Heart left ventricle (tissue), 16 donors: ENCODE measurements at regions not wholly inside any gene's neighbourhood (a gene's known extent, or its start where the extent isn't known, plus 50 kb on each side); places are given as distances from the start of the nearest gene placed in this dataset.
"Not testable (repeated sequence)": the region's sequence is repeated elsewhere in the genome, so short reads cannot be mapped to it uniquely, and the experiment has no call there.

Source experiments
- ATAC-seq, 4 donors: fragments of 200-7000 bp; cut with Tn5 transposase; one replicate each; pipeline ENCODE4 v1.9.1; 2020 to 2022; ENCODE audit warnings: moderate library complexity in 4 of 4, mild to moderate bottlenecking in 3 of 4, moderate number of reproducible peaks in 1 of 4
- DNase-seq, 5 donors: peaks; one replicate each; pipeline ENCODE4 v3.0.0-alpha.2; 2020
- H3K27ac ChIP-seq, 12 donors: fragments of 200-600 bp; sonication (generic) in 4 of 12; one replicate each; pipeline versions ENCODE4 v1.5.0 to v1.8.0; 2016 to 2022; ENCODE audit warnings: mild to moderate bottlenecking in 2 of 12
- H3K27me3 ChIP-seq, 9 donors: fragments of 200-600 bp; sonication (generic) in 2 of 9; one replicate each; pipeline versions ENCODE4 v1.5.1 to v1.8.0; 2016 to 2022; ENCODE audit warnings: mild to moderate bottlenecking in 3 of 9
- H3K36me3 ChIP-seq, 9 donors: fragments of 200-600 bp; sonication (generic) in 2 of 9; one replicate each; pipeline versions ENCODE4 v1.5.0 to v1.8.0; 2018 to 2022; ENCODE audit warnings: mild to moderate bottlenecking in 2 of 9
- H3K4me1 ChIP-seq, 12 donors: fragments of 200-600 bp; sonication (generic) in 4 of 12; one replicate each; pipeline versions ENCODE4 v1.5.0 to v1.8.0; 2016 to 2022; ENCODE audit warnings: mild to moderate bottlenecking in 3 of 12
- H3K4me3 ChIP-seq, 12 donors: fragments of 200-600 bp; sonication (generic) in 4 of 12; one replicate each; pipeline versions ENCODE4 v1.5.0 to v1.8.0; 2017 to 2022; ENCODE audit warnings: mild to moderate bottlenecking in 9 of 12, moderate library complexity in 4 of 12
- H3K9me3 ChIP-seq, 12 donors: fragments of 200-600 bp; sonication (generic) in 4 of 12; one replicate each; pipeline versions ENCODE4 v1.5.0 to v1.8.0; 2016 to 2022; ENCODE audit warnings: mild to moderate bottlenecking in 1 of 12
- POLR2A ChIP-seq, 2 donors: fragments of 450-650 bp; IDR thresholded peaks; one replicate each; pipeline ENCODE4 v1.6.1; 2017; ENCODE audit warnings: antibody characterized with exemption in 2 of 2, mild to moderate bottlenecking in 2 of 2, moderate library complexity in 2 of 2
- WGBS, 4 donors: extraction: QIAGEN DNeasy Blood & Tissue Kit in 2 of 4; methylation state at CpG; one replicate each; pipeline versions ENCODE4 v1.1.5 to v1.1.7; 2013 to 2018; 5-methylcytosine and 5-hydroxymethylcytosine counted together
- intact Hi-C, 10 donors: fragments of 100-400 bp; cut with DNase I; formaldehyde crosslinking; loops; one replicate each; pipeline versions ENCODE4 v1.11.1 to v1.14.2; 2022
- TF ChIP-seq, protein P1 (sequence below), 12 donors: fragments of 200-600 bp; sonication (generic) in 4 of 12; IDR thresholded peaks; one replicate each; pipeline versions ENCODE4 v1.5.0 to v1.8.0; 2018 to 2022; ENCODE audit warnings: antibody characterized with exemption in 12 of 12, mild to moderate bottlenecking in 5 of 12
- donor health status: ischemic (EF 13 %, LVEDD 7.1; RV severe dilation, severe dysfunction).
- donor health status: healthy with polysubstance abuse.
- donor health status: DM: no; HTN: yes; CAD: no.
- donor health status: DM: no; HTN: no; CAD: no.
- donor health status: ischemic (EF 25% LVEDD 6.9; RV normal size, moderate dysfunction).
- donor health status: ischemic (EF 25% LVEDD 5.7; RV mildly dilated, moderate dysfunction).
- donor health status: healthy.
- donor health status: DM: yes; HTN: yes; CAD: no.
- donor health status: ischemic (EF 35%, LVEDD 5.7; RV mildly dilated, moderate dysfunction).
- donor health status: nonischemic (EF 11% LVEDD 7.7; RV severe dilation, severe dysfunction).
- donor health status: DM: yes; HTN: yes; CAD: no.
- donor health status: PGD.
- donor health status: ischemic (EF 29% LVEDD 5.4; RV normal size, mild dysfunction).
- donor health status: nonischemic (EF 23%, LVEDD 6.1; RV moderate dilation, normal function).

DNA sequence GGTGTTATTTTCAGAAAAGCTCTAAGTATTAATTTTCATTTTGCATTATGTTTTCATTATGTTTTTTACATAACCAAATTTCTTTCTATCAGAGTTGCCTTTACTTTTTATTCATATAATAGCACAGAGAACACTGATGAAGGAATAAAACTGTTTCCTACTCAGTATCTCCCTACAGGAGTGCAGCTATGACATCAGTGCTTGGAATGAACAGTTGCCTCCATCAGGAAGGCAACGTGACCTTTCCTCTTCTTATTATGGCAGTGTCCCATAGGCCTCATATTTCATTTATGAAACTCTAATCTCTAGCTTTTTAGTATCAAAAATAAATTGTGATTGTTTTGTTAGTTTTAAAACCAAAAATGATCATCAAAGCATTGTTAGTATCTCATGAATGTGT, 712.8 kb downstream of the CD109 start:
- Histone ChIP-seq H3K9me3 (peaks cover 0 to 10% (median 0%) of the 10 kb centered on the region in 12 donors), H3K36me3 (no peaks in the 10 kb centered on the region), H3K27ac (no peak overlapping the region), H3K27me3 (no peaks in the 10 kb centered on the region), H3K4me3 (no peak overlapping the region), H3K4me1 (no peaks in the 10 kb centered on the region)
- WGBS, 4 donors = 25 to 51% (median 40%) methylated on average over 1 of the region's 1 CpG
- no peak for TF ChIP-seq POLR2A (IDR thresholded peaks at IDR 0.05)
- TF ChIP-seq, protein P1, sequence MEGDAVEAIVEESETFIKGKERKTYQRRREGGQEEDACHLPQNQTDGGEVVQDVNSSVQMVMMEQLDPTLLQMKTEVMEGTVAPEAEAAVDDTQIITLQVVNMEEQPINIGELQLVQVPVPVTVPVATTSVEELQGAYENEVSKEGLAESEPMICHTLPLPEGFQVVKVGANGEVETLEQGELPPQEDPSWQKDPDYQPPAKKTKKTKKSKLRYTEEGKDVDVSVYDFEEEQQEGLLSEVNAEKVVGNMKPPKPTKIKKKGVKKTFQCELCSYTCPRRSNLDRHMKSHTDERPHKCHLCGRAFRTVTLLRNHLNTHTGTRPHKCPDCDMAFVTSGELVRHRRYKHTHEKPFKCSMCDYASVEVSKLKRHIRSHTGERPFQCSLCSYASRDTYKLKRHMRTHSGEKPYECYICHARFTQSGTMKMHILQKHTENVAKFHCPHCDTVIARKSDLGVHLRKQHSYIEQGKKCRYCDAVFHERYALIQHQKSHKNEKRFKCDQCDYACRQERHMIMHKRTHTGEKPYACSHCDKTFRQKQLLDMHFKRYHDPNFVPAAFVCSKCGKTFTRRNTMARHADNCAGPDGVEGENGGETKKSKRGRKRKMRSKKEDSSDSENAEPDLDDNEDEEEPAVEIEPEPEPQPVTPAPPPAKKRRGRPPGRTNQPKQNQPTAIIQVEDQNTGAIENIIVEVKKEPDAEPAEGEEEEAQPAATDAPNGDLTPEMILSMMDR (IDR thresholded peaks at IDR 0.05) = no peak
- DNase-seq = no peak
- intact Hi-C loops = loop anchor here in 1 of 10 donors (10.0 kb wide), 1 partner anchor 796 kb away; the partner anchor contains the start of gene COL12A1
- no peak for ATAC-seq

DNA sequence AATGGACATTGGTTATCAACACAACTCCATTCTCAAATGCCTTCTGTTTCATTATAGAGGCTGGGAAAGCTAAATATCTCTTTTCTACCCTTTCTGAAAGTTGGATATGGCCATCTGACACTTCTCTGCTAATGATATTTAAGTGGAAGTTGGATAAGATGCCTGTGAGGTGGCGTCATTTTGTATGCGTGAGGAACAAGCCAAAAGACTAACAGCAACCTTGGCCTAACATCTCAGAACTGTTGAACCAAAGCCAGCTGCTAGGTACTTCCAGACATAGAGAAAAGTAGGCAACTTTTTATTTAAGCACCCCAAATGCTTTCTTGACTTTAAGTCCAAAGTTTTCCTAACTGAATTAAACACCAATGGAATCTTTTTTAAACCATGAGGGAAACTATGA, 708.4 kb downstream of the CD109 start:
- Histone ChIP-seq H3K36me3 (no peaks in the 10 kb centered on the region), H3K27ac (no peak overlapping the region), H3K27me3 (no peaks in the 10 kb centered on the region), H3K4me1 (no peaks in the 10 kb centered on the region), H3K9me3 (peaks cover 0 to 10% (median 0%) of the 10 kb centered on the region in 12 donors), H3K4me3 (no peak overlapping the region)
- WGBS, 4 donors = 60 to 71% (median 66%) methylated on average over 2 of the region's 2 CpGs
- intact Hi-C loops = loop anchor here in 1 of 10 donors (10.0 kb wide), 1 partner anchor 800 kb away; the partner anchor contains the start of gene COL12A1
- ATAC-seq (no peak), DNase-seq (no peak)
- TF ChIP-seq, protein P1 (IDR thresholded peaks at IDR 0.05) = no peak
- TF ChIP-seq POLR2A (IDR thresholded peaks at IDR 0.05) = no peak

DNA sequence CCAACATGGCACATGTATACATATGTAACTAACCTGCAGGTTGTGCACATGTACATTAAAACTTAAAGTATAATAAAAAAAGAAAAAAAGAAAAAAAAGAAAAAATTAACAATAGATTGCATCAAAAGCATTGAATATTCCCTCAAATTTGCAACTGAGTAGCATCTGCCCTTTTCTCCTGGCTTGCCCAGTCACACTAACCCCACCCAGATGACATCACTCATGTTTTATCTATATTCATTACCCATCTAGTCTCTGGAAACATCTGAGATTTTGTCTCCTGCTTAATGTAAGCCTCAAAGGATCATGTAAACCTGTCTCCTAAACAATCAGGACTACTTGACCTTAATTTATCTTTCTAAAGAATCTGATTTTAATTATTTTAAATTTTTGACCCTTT, 706.8 kb downstream of the CD109 start:
- peaks cover 0 to 10% (median 0%) of the 10 kb centered on the region in 12 donors for H3K9me3 ChIP-seq
- no peaks in the 10 kb centered on the region for H3K27me3 ChIP-seq
- H3K4me1 ChIP-seq = no peaks in the 10 kb centered on the region
- no peak overlapping the region for H3K27ac ChIP-seq
- no peak for TF ChIP-seq POLR2A (IDR thresholded peaks at IDR 0.05)
- TF ChIP-seq, protein P1 (IDR thresholded peaks at IDR 0.05) = no peak
- DNase-seq = no peak
- no peaks in the 10 kb centered on the region for H3K36me3 ChIP-seq
- no peak overlapping the region for H3K4me3 ChIP-seq
- intact Hi-C loops = loop anchor here in 1 of 10 donors (10.0 kb wide), 1 partner anchor 802 kb away; the partner anchor contains the start of gene COL12A1
- ATAC-seq = no peak

DNA sequence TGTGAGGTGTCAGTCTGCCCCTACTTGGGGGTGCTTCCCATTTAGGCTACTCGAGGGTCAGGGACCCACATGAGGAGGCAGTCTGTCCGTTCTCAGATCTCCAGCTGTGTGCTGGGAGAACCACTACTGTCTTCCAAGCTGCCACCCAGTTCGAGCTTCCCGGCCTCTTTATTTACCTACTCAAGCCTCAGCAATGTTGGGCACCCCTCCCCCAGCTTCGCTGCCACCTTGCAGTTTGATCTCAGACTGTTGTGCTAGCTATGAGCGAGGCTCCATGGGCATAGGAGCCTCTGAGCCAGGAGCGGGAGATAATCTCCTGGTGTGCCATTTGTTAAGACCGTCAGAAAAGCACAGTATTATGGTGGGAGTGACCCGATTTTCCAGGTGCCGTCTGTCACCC, 682.4 kb downstream of the CD109 start:
- H3K36me3 ChIP-seq, H3K4me3 ChIP-seq, H3K27ac ChIP-seq, DNase-seq, ATAC-seq, H3K27me3 ChIP-seq, H3K4me1 ChIP-seq, intact Hi-C loops: not testable (repeated sequence)
- 82 to 89% (median 86%) methylated on average over 9 to 10 of the region's 10 CpGs for WGBS, 4 donors
- peaks cover 0 to 24% (median 4%) of the 10 kb centered on the region in 12 donors for H3K9me3 ChIP-seq

DNA sequence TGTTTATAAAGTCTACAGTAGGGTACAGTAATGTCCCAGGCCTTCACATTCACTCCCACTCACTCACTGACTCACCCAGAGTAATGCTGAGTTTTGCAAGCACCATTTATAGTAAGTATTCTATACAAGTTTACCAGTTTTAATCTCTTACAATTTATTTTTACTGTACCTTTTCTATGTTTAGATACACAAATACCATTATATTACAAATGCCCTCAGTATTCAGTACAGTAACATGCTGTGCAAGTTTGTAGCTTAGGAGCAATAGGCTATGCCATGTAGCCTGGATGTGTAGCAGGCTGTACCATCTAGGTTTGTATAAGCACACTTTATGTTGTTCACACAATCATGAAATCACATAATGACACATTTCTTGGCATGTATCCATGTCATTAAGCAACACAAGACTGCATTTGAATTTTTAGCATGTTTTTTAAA, 673.6 kb downstream of the CD109 start:
- DNase-seq (no peak), ATAC-seq (no peak)
- Histone ChIP-seq H3K36me3 (no peaks in the 10 kb centered on the region), H3K4me3 (no peak overlapping the region), H3K4me1 (no peaks in the 10 kb centered on the region), H3K27ac (no peak overlapping the region), H3K27me3 (no peaks in the 10 kb centered on the region), H3K9me3 (no peaks in the 10 kb centered on the region)
- TF ChIP-seq, protein P1 (IDR thresholded peaks at IDR 0.05) = no peak
- no peak for TF ChIP-seq POLR2A (IDR thresholded peaks at IDR 0.05)
- intact Hi-C loops = no loop called here
